IMR-90 (cell line): ENCODE measurements at regions not wholly inside any gene's neighbourhood (a gene's known extent, or its start where the extent isn't known, plus 50 kb on each side); places are given as distances from the start of the nearest gene placed in this dataset.
"Not testable (repeated sequence)": the region's sequence is repeated elsewhere in the genome, so short reads cannot be mapped to it uniquely, and the experiment has no call there.

Source experiments
- ATAC-seq: fragments of 200-7000 bp; cut with Tn5 transposase; 2 replicates; pipeline ENCODE4 v1.9.1; 2020; ENCODE audit warnings: low read depth, mild to moderate bottlenecking, moderate library complexity
- BruUV-seq: library from RNA; stranded (reverse); fragments of 400-500 nt; replicated peaks from 2 replicates; lab custom pipeline; 2021; lab: Mats Ljungman, UMichigan
- CTCF ChIA-PET: fragments of 300-600 bp; formaldehyde crosslinking; extraction: SDS; loops from one replicate; lab custom pipeline; 2021; ENCODE audit warnings: antibody characterized with exemption; lab: Yijun Ruan, JAX
- POLR2A ChIA-PET: fragments of 300-600 bp; sonication (Branson Sonifier 250); formaldehyde crosslinking; loops from one replicate; lab custom pipeline; 2022; ENCODE audit warnings: antibody characterized with exemption; ENCODE audit not compliant: unreplicated experiment; lab: Charles Lee
- DNase-seq: peaks from one replicate; pipeline ENCODE4 v3.0.0; 2013
- H2AFZ ChIP-seq: replicated peaks from 2 replicates; pipeline ENCODE3; 2013; ENCODE audit warnings: low read length, mild to moderate bottlenecking; ENCODE audit not compliant: poor library complexity
- H2AK5ac ChIP-seq: 2 replicates; pipeline ENCODE4 v1.6.1; 2013; ENCODE audit warnings: low read depth, low read length, inconsistent platforms
- H2AK9ac ChIP-seq: replicated peaks from 2 replicates; pipeline ENCODE3; 2013; ENCODE audit warnings: mild to moderate bottlenecking, low read depth, low read length, moderate library complexity; ENCODE audit not compliant: poor library complexity
- H2BK120ac ChIP-seq: 2 replicates; pipeline ENCODE4 v1.6.1; 2013; ENCODE audit warnings: low read depth, low read length, inconsistent platforms
- H2BK15ac ChIP-seq: 3 replicates; pipeline ENCODE4 v1.6.1; 2013; ENCODE audit warnings: low read depth, low read length, inconsistent platforms
- H2BK20ac ChIP-seq: 2 replicates; pipeline ENCODE4 v1.6.1; 2013; ENCODE audit warnings: low read depth, mild to moderate bottlenecking, inconsistent platforms, low read length, moderate library complexity
- H2BK5ac ChIP-seq: 2 replicates; pipeline ENCODE4 v1.6.1; 2013; ENCODE audit warnings: mild to moderate bottlenecking, low read depth, low read length, inconsistent platforms; ENCODE audit not compliant: poor library complexity, severe bottlenecking
- H3K14ac ChIP-seq: replicated peaks from 2 replicates; pipeline ENCODE4 v1.6.1; 2013; ENCODE audit warnings: low read depth, low read length, inconsistent platforms
- H3K18ac ChIP-seq: 2 replicates; pipeline ENCODE4 v1.6.1; 2013; ENCODE audit warnings: low read depth, low read length, control low read depth
- H3K23ac ChIP-seq: 2 replicates; pipeline ENCODE4 v1.6.1; 2013; ENCODE audit warnings: low read depth, low read length, inconsistent platforms
- H3K27ac ChIP-seq: 2 replicates; pipeline ENCODE4 v1.5.1; 2013; ENCODE audit warnings: mild to moderate bottlenecking, control low read depth, low read length; ENCODE audit not compliant: insufficient read depth
- H3K27me3 ChIP-seq: 2 replicates; pipeline ENCODE4 v1.6.1; 2013; ENCODE audit warnings: low read length; ENCODE audit not compliant: control insufficient read depth, insufficient read depth
- H3K36me3 ChIP-seq: 2 replicates; pipeline ENCODE4 v1.6.1; 2013; ENCODE audit warnings: low read length, mixed read lengths; ENCODE audit not compliant: control insufficient read depth, insufficient read depth
- H3K4ac ChIP-seq: 2 replicates; pipeline ENCODE4 v1.6.1; 2013; ENCODE audit warnings: low read depth, low read length, inconsistent platforms
- H3K4me1 ChIP-seq: 2 replicates; pipeline ENCODE4 v1.6.1; 2013; ENCODE audit warnings: low read length, mixed read lengths; ENCODE audit not compliant: control insufficient read depth, insufficient read depth
- H3K4me2 ChIP-seq: 2 replicates; pipeline ENCODE4 v1.6.1; 2013; ENCODE audit warnings: low read depth, mild to moderate bottlenecking, control low read depth, low read length, moderate library complexity
- H3K4me3 ChIP-seq: 2 replicates; pipeline ENCODE4 v1.5.1; 2013; ENCODE audit warnings: low read depth, mild to moderate bottlenecking, control low read depth, low read length, moderate library complexity; ENCODE audit not compliant: insufficient read depth
- H3K56ac ChIP-seq: 2 replicates; pipeline ENCODE4 v1.6.1; 2013; ENCODE audit warnings: low read length, inconsistent platforms; ENCODE audit not compliant: insufficient read depth; ENCODE audit errors: extremely low read depth
- H3K79me1 ChIP-seq, 2 experiments: 2 replicates each; pipeline ENCODE4 v1.6.1; 2013; ENCODE audit warnings: low read length in 2 of 2, inconsistent platforms in 1 of 2, low read depth in 1 of 2
- H3K9ac ChIP-seq: 2 replicates; pipeline ENCODE4 v1.6.1; 2013; ENCODE audit warnings: low read depth, low read length, control low read depth
- H3K9me1 ChIP-seq: 2 replicates; pipeline ENCODE4 v1.6.1; 2013; ENCODE audit warnings: low read length, inconsistent platforms; ENCODE audit not compliant: insufficient read depth
- H3K9me3 ChIP-seq: 2 replicates; pipeline ENCODE4 v1.6.1; 2013; ENCODE audit warnings: low read length; ENCODE audit not compliant: control insufficient read depth, insufficient read depth
- H4K20me1 ChIP-seq: 2 replicates; pipeline ENCODE4 v1.6.1; 2013; ENCODE audit warnings: low read length, inconsistent platforms; ENCODE audit not compliant: insufficient read depth
- H4K5ac ChIP-seq: 2 replicates; pipeline ENCODE4 v1.6.1; 2013; ENCODE audit warnings: mild to moderate bottlenecking, low read depth, low read length, control low read depth
- H4K8ac ChIP-seq, 2 experiments: 2 replicates each; pipeline ENCODE4 v1.6.1; 2013; ENCODE audit warnings: low read depth in 2 of 2, low read length in 2 of 2, control low read depth in 1 of 2, inconsistent platforms in 1 of 2
- H4K91ac ChIP-seq: 2 replicates; pipeline ENCODE4 v1.6.1; 2013; ENCODE audit warnings: low read depth, low read length, inconsistent platforms; ENCODE audit not compliant: insufficient read depth
- WGBS, 2 experiments: methylation state at CpG; one replicate each; pipeline versions ENCODE4 v1.1.5 to v1.1.7; 2013; ENCODE audit warnings: missing lambda C conversion rate in 2 of 2; ENCODE audit not compliant: insufficient read length in 1 of 2; ENCODE audit errors: extremely low coverage in 2 of 2; 5-methylcytosine and 5-hydroxymethylcytosine counted together
- dilution Hi-C: fragments of 300-500 bp; cut with HindIII; formaldehyde crosslinking; loops from one replicate; pipeline ENCODE4 v1.14.3; 2018; ENCODE audit warnings: low sequenced_read_pairs; ENCODE audit not compliant: unreplicated experiment
- in situ Hi-C: fragments of 300-500 bp; cut with MboI; formaldehyde crosslinking; loops from 3 replicates; pipeline ENCODE4 v1.14.3; 2019; ENCODE audit warnings: low sequenced_read_pairs, inconsistent platforms, mixed read lengths
- intact Hi-C: fragments of 100-400 bp; cut with micrococcal nuclease; formaldehyde crosslinking; loops from 2 replicates; pipeline ENCODE4 v1.10.0; 2022

GRCh38 chr6:140704008-140704407 lies 1329.6 kb upstream of the CITED2 start:
- H3K27ac ChIP-seq, dilution Hi-C loops, H3K9me3 ChIP-seq, H3K14ac ChIP-seq, intact Hi-C loops, H3K56ac ChIP-seq, H2AK5ac ChIP-seq, H3K23ac ChIP-seq, H3K9me1 ChIP-seq, H2BK120ac ChIP-seq, DNase-seq, H2AK9ac ChIP-seq, H4K5ac ChIP-seq, H4K20me1 ChIP-seq, H2BK20ac ChIP-seq, H3K4me1 ChIP-seq, in situ Hi-C loops, H3K4ac ChIP-seq, H2BK15ac ChIP-seq, H3K4me3 ChIP-seq, H3K4me2 ChIP-seq, H3K18ac ChIP-seq, H3K79me1 ChIP-seq, H4K91ac ChIP-seq, H3K27me3 ChIP-seq, ATAC-seq, POLR2A ChIA-PET, BruUV-seq, H2BK5ac ChIP-seq, H3K9ac ChIP-seq, H4K8ac ChIP-seq, H3K36me3 ChIP-seq, H2AFZ ChIP-seq: not testable (repeated sequence)
- CTCF ChIA-PET: interaction anchor here (0.6 kb wide), 1 partner anchor 332 kb away, joined by 3 read pairs; no protein-coding TSS in a partner anchor
- WGBS, 2 experiments: no CpG with 5 or more reads among the region's 1 CpG
